ENCODE measurements at regions not wholly inside any gene's neighbourhood (a gene's known extent, or its start where the extent isn't known, plus 50 kb on each side); places are given as distances from the start of the nearest gene placed in this dataset.

- H3K27me3 Mint-ChIP-seq (ENCODE audit: insufficient read depth) = peaks cover 3% of the 10 kb centered on the region; the same call in 1 of the 2 replicates
- DNase-seq = no peak
- H3K36me3 Mint-ChIP-seq (ENCODE audit: low read depth) = no peaks in the 10 kb centered on the region
- H3K9me3 Mint-ChIP-seq = no peaks in the 10 kb centered on the region
- no peak for TF ChIP-seq CTCF (IDR thresholded peaks at IDR 0.05)
- no peak overlapping the region for H3K4me3 Mint-ChIP-seq
- no peak overlapping the region for H3K27ac Mint-ChIP-seq
- no peaks in the 10 kb centered on the region; the same call in 1 of the 2 replicates for H3K4me1 Mint-ChIP-seq (ENCODE audit: low read depth)
These were observed 234.9 kb upstream of the MARCKS start for GRCh38 chr6:113622254-113622653.

- no peak for DNase-seq
- no peaks in the 10 kb centered on the region for H3K9me3 Mint-ChIP-seq
- TF ChIP-seq CTCF (IDR thresholded peaks at IDR 0.05) = no peak
- no peaks in the 10 kb centered on the region for H3K36me3 Mint-ChIP-seq (ENCODE audit: low read depth)
- no peak overlapping the region for H3K4me3 Mint-ChIP-seq
- H3K27ac Mint-ChIP-seq = no peak overlapping the region
- H3K27me3 Mint-ChIP-seq (ENCODE audit: insufficient read depth) = peaks cover 2% of the 10 kb centered on the region; the same call in 1 of the 2 replicates
- no peaks in the 10 kb centered on the region for H3K4me1 Mint-ChIP-seq (ENCODE audit: low read depth)
These were observed 234.0 kb upstream of the MARCKS start for GRCh38 chr6:113623129-113623528.

GRCh38 chr6:113625850-113626249 is 231.3 kb upstream of the MARCKS start:
- H3K4me3 Mint-ChIP-seq = no peak overlapping the region
- peaks cover 1% of the 10 kb centered on the region; the same call in 1 of the 2 replicates for H3K27me3 Mint-ChIP-seq (ENCODE audit: insufficient read depth)
- DNase-seq = no peak
- H3K36me3 Mint-ChIP-seq (ENCODE audit: low read depth) = no peaks in the 10 kb centered on the region
- H3K4me1 Mint-ChIP-seq (ENCODE audit: low read depth) = peaks cover 4% of the 10 kb centered on the region
- no peak overlapping the region for H3K27ac Mint-ChIP-seq
- TF ChIP-seq CTCF (IDR thresholded peaks at IDR 0.05) = no peak
- no peaks in the 10 kb centered on the region for H3K9me3 Mint-ChIP-seq

- H3K27ac Mint-ChIP-seq = no peak overlapping the region
- TF ChIP-seq CTCF (IDR thresholded peaks at IDR 0.05) = no peak
- peaks cover 1% of the 10 kb centered on the region; the same call in 1 of the 2 replicates for H3K27me3 Mint-ChIP-seq (ENCODE audit: insufficient read depth)
- H3K9me3 Mint-ChIP-seq = no peaks in the 10 kb centered on the region
- no peak for DNase-seq
- H3K4me1 Mint-ChIP-seq (ENCODE audit: low read depth) = peaks cover 10% of the 10 kb centered on the region
- no peak overlapping the region for H3K4me3 Mint-ChIP-seq
- H3K36me3 Mint-ChIP-seq (ENCODE audit: low read depth) = no peaks in the 10 kb centered on the region
These were observed 230.7 kb upstream of the MARCKS start for GRCh38 chr6:113626475-113626874.

GRCh38 chr6:113627480-113627879 is 229.7 kb upstream of the MARCKS start:
- H3K4me3 Mint-ChIP-seq = no peak overlapping the region
- no peak overlapping the region for H3K27ac Mint-ChIP-seq
- no peak for DNase-seq
- TF ChIP-seq CTCF (IDR thresholded peaks at IDR 0.05) = no peak
- no peaks in the 10 kb centered on the region for H3K36me3 Mint-ChIP-seq (ENCODE audit: low read depth)
- no peaks in the 10 kb centered on the region for H3K9me3 Mint-ChIP-seq
- no peaks in the 10 kb centered on the region for H3K27me3 Mint-ChIP-seq (ENCODE audit: insufficient read depth)
- peaks cover 20% of the 10 kb centered on the region for H3K4me1 Mint-ChIP-seq (ENCODE audit: low read depth)

GRCh38 chr6:113629256-113629655 is 227.9 kb upstream of the MARCKS start:
- Mint-ChIP-seq H3K4me1 (ENCODE audit: low read depth) (peaks cover 30% of the 10 kb centered on the region), H3K9me3 (no peaks in the 10 kb centered on the region), H3K27me3 (ENCODE audit: insufficient read depth) (no peaks in the 10 kb centered on the region), H3K36me3 (ENCODE audit: low read depth) (no peaks in the 10 kb centered on the region), H3K27ac (no peak overlapping the region), H3K4me3 (no peak overlapping the region)
- no peak for TF ChIP-seq CTCF (IDR thresholded peaks at IDR 0.05)
- DNase-seq = no peak

Data from HFFc6 (cell line).